HCT116 (cell line): ENCODE measurements at regions not wholly inside any gene's neighbourhood (a gene's known extent, or its start where the extent isn't known, plus 50 kb on each side); places are given as distances from the start of the nearest gene placed in this dataset.
"Not testable (repeated sequence)": the region's sequence is repeated elsewhere in the genome, so short reads cannot be mapped to it uniquely, and the experiment has no call there.

Experiments used
- ATAC-seq: fragments of 200-7000 bp; cut with Tn5 transposase; 2 replicates; pipeline ENCODE4 v1.9.1; 2020; ENCODE audit warnings: mild to moderate bottlenecking, moderate library complexity
- BruUV-seq: library from RNA; stranded (reverse); fragments of 400-500 nt; replicated peaks from 2 replicates; lab custom pipeline; 2021; lab: Mats Ljungman, UMichigan
- CTCF ChIA-PET: fragments of 300-600 bp; sonication (Branson Sonifier 250); formaldehyde crosslinking; loops from one replicate; lab custom pipeline; 2021; ENCODE audit warnings: antibody characterized with exemption; lab: Charles Lee
- POLR2A ChIA-PET: fragments of 300-600, 350-600 bp; sonication (Branson Sonifier 250); formaldehyde crosslinking; loops from one replicate; lab custom pipeline; 2021; ENCODE audit warnings: antibody characterized with exemption; lab: Charles Lee
- RAD21 ChIA-PET, 2 experiments: fragments of 300-600 bp; sonication (Branson Sonifier 250); formaldehyde crosslinking; loops; one replicate each; lab custom pipeline; 2023; ENCODE audit warnings: low total read pairs in 2 of 2; ENCODE audit not compliant: uncharacterized antibody in 2 of 2, unreplicated experiment in 2 of 2, low non-redundant PET in 1 of 2; lab: Charles Lee
- DNase-seq: peaks from one replicate; pipeline ENCODE4 v3.0.0-alpha.2; 2010; ENCODE audit warnings: low read depth, low spot score
- H2AFZ ChIP-seq: fragments of 200-600 bp; shearing (Covaris generic), sonication (generic); 2 replicates; pipeline ENCODE4 v1.6.1; 2017; ENCODE audit warnings: low read depth, mixed run types, mixed read lengths, antibody characterized with exemption, low read length; ENCODE audit not compliant: poor library complexity, severe bottlenecking
- H3K27ac ChIP-seq: 2 replicates; pipeline ENCODE4 v1.5.1; 2012; ENCODE audit warnings: low read depth, low read length
- H3K27me3 ChIP-seq: fragments of 200-600 bp; sonication (generic); 2 replicates; pipeline ENCODE4 v1.6.1; 2016; ENCODE audit warnings: mixed run types, low read length, mixed read lengths; ENCODE audit not compliant: insufficient read depth
- H3K36me3 ChIP-seq, 2 experiments: fragments of 200-500 bp in 1 of 2; fragments of 200-600 bp in 1 of 2; sonication (Bioruptor generic) in 1 of 2; sonication (generic) in 1 of 2; 2 replicates each; pipeline versions ENCODE4 v1.5.1 to v1.6.1; 2014 to 2016; ENCODE audit warnings: low read length in 2 of 2, inconsistent platforms in 1 of 2, mixed read lengths in 1 of 2, mixed run types in 1 of 2; ENCODE audit not compliant: insufficient read depth in 2 of 2, control insufficient read depth in 1 of 2
- H3K4me1 ChIP-seq, 2 experiments: fragments of 200-600 bp in 1 of 2; sonication (generic) in 1 of 2; 2 replicates each; pipeline versions ENCODE4 v1.5.1 to v1.6.1; 2012 to 2017; ENCODE audit warnings: low read length in 2 of 2, inconsistent platforms in 1 of 2, mild to moderate bottlenecking in 1 of 2, mixed read lengths in 1 of 2, mixed run types in 1 of 2, moderate library complexity in 1 of 2; ENCODE audit not compliant: insufficient read depth in 2 of 2, control insufficient read depth in 1 of 2
- H3K4me2 ChIP-seq: fragments of 200-600 bp; sonication (generic); 2 replicates; pipeline ENCODE4 v1.6.1; 2017; ENCODE audit warnings: mixed run types, low read length, mixed read lengths
- H3K4me3 ChIP-seq, 2 experiments: fragments of 200-600 bp in 1 of 2; sonication (generic) in 1 of 2; replicated peaks in 1 of 2; 2 replicates each; pipeline ENCODE4 v1.5.1; 2011 to 2016; ENCODE audit warnings: low read length in 2 of 2, control low read depth in 1 of 2, low read depth in 1 of 2, mild to moderate bottlenecking in 1 of 2, mixed read lengths in 1 of 2, mixed run types in 1 of 2
- H3K79me2 ChIP-seq: fragments of 200-600 bp; sonication (generic); 2 replicates; pipeline ENCODE4 v1.6.1; 2017; ENCODE audit warnings: mild to moderate bottlenecking, mixed run types, low read length, moderate library complexity, mixed read lengths; ENCODE audit not compliant: insufficient read depth
- H3K9ac ChIP-seq: fragments of 200-600 bp; sonication (generic); 2 replicates; pipeline ENCODE4 v1.6.1; 2016; ENCODE audit warnings: low read length, mixed read lengths
- H3K9me2 ChIP-seq: fragments of 200-600 bp; sonication (generic), shearing (Covaris generic); 2 replicates; pipeline ENCODE4 v1.6.1; 2017; ENCODE audit warnings: mixed run types, mild to moderate bottlenecking, moderate library complexity; ENCODE audit not compliant: insufficient read depth
- H3K9me3 ChIP-seq, 2 experiments: fragments of 200-500 bp in 1 of 2; fragments of 200-600 bp in 1 of 2; sonication (Bioruptor generic) in 1 of 2; sonication (generic) in 1 of 2; 2 replicates each; pipeline ENCODE4 v1.6.1; 2014 to 2017; ENCODE audit warnings: low read length in 2 of 2, mixed read lengths in 2 of 2, inconsistent platforms in 1 of 2, low read depth in 1 of 2, mild to moderate bottlenecking in 1 of 2, mixed run types in 1 of 2, moderate library complexity in 1 of 2; ENCODE audit not compliant: control insufficient read depth in 1 of 2, insufficient read depth in 1 of 2
- H4K20me1 ChIP-seq: fragments of 200-600 bp; sonication (generic), shearing (Covaris generic); 2 replicates; pipeline ENCODE4 v1.6.1; 2017; ENCODE audit warnings: mixed run types, mild to moderate bottlenecking, moderate library complexity; ENCODE audit not compliant: insufficient read depth
- CBX3 ChIP-seq: IDR thresholded peaks from 2 replicates; pipeline ENCODE4 v1.6.1; 2012; ENCODE audit warnings: low read depth
- CEBPB ChIP-seq: IDR thresholded peaks from 2 replicates; pipeline ENCODE4 v1.6.1; 2012; ENCODE audit warnings: low read depth
- EGR1 ChIP-seq: IDR thresholded peaks from 2 replicates; pipeline ENCODE4 v1.6.1; 2012; ENCODE audit warnings: low read depth
- ELF1 ChIP-seq: IDR thresholded peaks from 2 replicates; pipeline ENCODE4 v1.6.1; 2012; ENCODE audit warnings: low read depth, borderline replicate concordance
- JUND ChIP-seq: IDR thresholded peaks from 2 replicates; pipeline ENCODE4 v1.6.1; 2012
- POLR2AphosphoS5 ChIP-seq: IDR thresholded peaks from 2 replicates; pipeline ENCODE4 v1.6.1; 2011; ENCODE audit warnings: mild to moderate bottlenecking, low read depth, low read length, moderate library complexity
- RAD21 ChIP-seq: IDR thresholded peaks from 2 replicates; pipeline ENCODE4 v1.6.1; 2012; ENCODE audit warnings: low read depth, mild to moderate bottlenecking
- SP1 ChIP-seq: IDR thresholded peaks from 2 replicates; pipeline ENCODE4 v1.6.1; 2012; ENCODE audit warnings: low read depth
- SRF ChIP-seq: IDR thresholded peaks from 2 replicates; pipeline ENCODE4 v1.6.1; 2012; ENCODE audit warnings: low read depth
- TCF7L2 ChIP-seq: IDR thresholded peaks from 2 replicates; pipeline ENCODE4 v1.7.0; 2011; ENCODE audit warnings: borderline replicate concordance, inconsistent platforms; ENCODE audit not compliant: insufficient read depth, insufficient read length; ENCODE audit errors: extremely low read depth
- intact Hi-C: fragments of 100-400 bp; cut with micrococcal nuclease; formaldehyde crosslinking; loops from 2 replicates; pipeline ENCODE4 v1.10.0; 2022
- TF ChIP-seq, protein P1 (sequence below): IDR thresholded peaks from 2 replicates; pipeline ENCODE4 v1.6.1; 2012
- TF ChIP-seq, protein P2 (sequence below): IDR thresholded peaks from 2 replicates; pipeline ENCODE4 v1.6.1; 2011; ENCODE audit warnings: mild to moderate bottlenecking, low read length, moderate library complexity; ENCODE audit not compliant: insufficient replicate concordance; ENCODE audit errors: extremely low read depth
- TF ChIP-seq, protein P3 (sequence below): IDR thresholded peaks from 2 replicates; pipeline ENCODE4 v1.6.1; 2012; ENCODE audit warnings: low read depth
- TF ChIP-seq, protein P4 (sequence below): IDR thresholded peaks from 2 replicates; pipeline ENCODE4 v1.6.1; 2012

DNA sequence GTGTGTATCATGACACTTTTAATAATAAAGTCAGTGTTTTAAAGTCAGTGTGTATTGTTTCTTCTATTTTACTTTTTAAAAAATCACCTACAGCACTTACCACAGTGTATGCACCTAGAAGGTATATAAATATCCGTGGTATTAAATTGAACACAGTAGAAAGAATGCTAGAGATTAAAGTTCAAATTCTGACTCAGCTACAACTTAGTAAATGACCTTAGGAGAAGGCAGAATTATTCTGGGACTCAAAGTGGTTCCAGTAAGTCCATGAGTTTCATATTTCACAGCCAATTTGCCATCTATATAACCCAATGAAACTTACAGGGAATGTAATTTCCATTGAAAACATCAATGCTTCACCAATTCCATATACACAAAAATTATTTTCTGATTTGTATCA, 52.7 kb upstream of the MAP4 start:
- Histone ChIP-seq H3K27ac (no peak overlapping the region), H3K9me2 (no peaks in the 10 kb centered on the region), H3K79me2 (peaks cover 99% of the 10 kb centered on the region), H3K4me2 (no peak overlapping the region), H3K4me3 (no peak overlapping the region), H3K36me3 (no peaks in the 10 kb centered on the region), H3K27me3 (no peaks in the 10 kb centered on the region), H3K9ac (no peak overlapping the region), H4K20me1 (peaks cover 7% of the 10 kb centered on the region; the same call in 1 of the 2 replicates), H2AFZ (no peak overlapping the region), H3K9me3 (no peaks in the 10 kb centered on the region), H3K4me1 (peaks cover 11 to 22% of the 10 kb centered on the region in 2 experiments)
- no peak for DNase-seq
- ChIA-PET RAD21 (no interaction called here), CTCF (no interaction called here), POLR2A (no interaction called here)
- no peak for ATAC-seq
- intact Hi-C loops, result no loop called here
- BruUV-seq, result no TSS peak
- TF ChIP-seq CEBPB (no peak), POLR2AphosphoS5 (no peak), JUND (no peak), EGR1 (no peak), ELF1 (no peak), SP1 (no peak), SRF (no peak), CBX3 (no peak), TCF7L2 (no peak), RAD21 (no peak)
- TF ChIP-seq, protein P1, sequence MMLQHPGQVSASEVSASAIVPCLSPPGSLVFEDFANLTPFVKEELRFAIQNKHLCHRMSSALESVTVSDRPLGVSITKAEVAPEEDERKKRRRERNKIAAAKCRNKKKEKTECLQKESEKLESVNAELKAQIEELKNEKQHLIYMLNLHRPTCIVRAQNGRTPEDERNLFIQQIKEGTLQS, result no peak
- TF ChIP-seq, protein P2, sequence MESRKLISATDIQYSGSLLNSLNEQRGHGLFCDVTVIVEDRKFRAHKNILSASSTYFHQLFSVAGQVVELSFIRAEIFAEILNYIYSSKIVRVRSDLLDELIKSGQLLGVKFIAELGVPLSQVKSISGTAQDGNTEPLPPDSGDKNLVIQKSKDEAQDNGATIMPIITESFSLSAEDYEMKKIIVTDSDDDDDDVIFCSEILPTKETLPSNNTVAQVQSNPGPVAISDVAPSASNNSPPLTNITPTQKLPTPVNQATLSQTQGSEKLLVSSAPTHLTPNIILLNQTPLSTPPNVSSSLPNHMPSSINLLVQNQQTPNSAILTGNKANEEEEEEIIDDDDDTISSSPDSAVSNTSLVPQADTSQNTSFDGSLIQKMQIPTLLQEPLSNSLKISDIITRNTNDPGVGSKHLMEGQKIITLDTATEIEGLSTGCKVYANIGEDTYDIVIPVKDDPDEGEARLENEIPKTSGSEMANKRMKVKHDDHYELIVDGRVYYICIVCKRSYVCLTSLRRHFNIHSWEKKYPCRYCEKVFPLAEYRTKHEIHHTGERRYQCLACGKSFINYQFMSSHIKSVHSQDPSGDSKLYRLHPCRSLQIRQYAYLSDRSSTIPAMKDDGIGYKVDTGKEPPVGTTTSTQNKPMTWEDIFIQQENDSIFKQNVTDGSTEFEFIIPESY, result no peak
- TF ChIP-seq, protein P3, sequence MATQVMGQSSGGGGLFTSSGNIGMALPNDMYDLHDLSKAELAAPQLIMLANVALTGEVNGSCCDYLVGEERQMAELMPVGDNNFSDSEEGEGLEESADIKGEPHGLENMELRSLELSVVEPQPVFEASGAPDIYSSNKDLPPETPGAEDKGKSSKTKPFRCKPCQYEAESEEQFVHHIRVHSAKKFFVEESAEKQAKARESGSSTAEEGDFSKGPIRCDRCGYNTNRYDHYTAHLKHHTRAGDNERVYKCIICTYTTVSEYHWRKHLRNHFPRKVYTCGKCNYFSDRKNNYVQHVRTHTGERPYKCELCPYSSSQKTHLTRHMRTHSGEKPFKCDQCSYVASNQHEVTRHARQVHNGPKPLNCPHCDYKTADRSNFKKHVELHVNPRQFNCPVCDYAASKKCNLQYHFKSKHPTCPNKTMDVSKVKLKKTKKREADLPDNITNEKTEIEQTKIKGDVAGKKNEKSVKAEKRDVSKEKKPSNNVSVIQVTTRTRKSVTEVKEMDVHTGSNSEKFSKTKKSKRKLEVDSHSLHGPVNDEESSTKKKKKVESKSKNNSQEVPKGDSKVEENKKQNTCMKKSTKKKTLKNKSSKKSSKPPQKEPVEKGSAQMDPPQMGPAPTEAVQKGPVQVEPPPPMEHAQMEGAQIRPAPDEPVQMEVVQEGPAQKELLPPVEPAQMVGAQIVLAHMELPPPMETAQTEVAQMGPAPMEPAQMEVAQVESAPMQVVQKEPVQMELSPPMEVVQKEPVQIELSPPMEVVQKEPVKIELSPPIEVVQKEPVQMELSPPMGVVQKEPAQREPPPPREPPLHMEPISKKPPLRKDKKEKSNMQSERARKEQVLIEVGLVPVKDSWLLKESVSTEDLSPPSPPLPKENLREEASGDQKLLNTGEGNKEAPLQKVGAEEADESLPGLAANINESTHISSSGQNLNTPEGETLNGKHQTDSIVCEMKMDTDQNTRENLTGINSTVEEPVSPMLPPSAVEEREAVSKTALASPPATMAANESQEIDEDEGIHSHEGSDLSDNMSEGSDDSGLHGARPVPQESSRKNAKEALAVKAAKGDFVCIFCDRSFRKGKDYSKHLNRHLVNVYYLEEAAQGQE, result no peak
- TF ChIP-seq, protein P4, sequence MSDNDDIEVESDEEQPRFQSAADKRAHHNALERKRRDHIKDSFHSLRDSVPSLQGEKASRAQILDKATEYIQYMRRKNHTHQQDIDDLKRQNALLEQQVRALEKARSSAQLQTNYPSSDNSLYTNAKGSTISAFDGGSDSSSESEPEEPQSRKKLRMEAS, result no peak

DNA sequence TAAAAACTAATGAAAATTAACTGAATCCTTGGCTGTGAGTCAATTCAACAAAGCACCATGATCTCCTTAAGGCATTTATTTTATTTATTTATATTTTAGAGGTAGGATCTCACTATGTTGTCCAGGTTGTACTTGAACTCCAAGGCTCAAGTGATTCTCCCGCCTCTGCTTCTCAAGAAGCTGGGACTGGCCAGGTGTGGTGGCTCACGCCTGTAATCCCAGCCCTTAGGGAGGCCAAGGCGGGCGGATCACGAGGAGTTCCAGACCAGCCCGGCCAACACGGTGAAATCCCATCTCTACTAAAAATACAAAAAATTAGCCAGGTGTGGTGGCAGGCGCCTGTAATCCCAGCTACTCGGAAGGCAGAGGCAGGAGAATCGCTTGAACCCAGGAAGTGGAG, 52.1 kb upstream of the MAP4 start:
- Histone ChIP-seq H3K79me2 (peaks cover 100% of the 10 kb centered on the region), H3K4me1 (peaks cover 11 to 22% of the 10 kb centered on the region in 2 experiments)
- H3K4me2 ChIP-seq, BruUV-seq, H3K4me3 ChIP-seq, RAD21 ChIA-PET, H3K27ac ChIP-seq, DNase-seq, CTCF ChIA-PET, H3K9me3 ChIP-seq, H3K9ac ChIP-seq, H3K36me3 ChIP-seq, intact Hi-C loops, H3K9me2 ChIP-seq, H4K20me1 ChIP-seq, H3K27me3 ChIP-seq, ATAC-seq, H2AFZ ChIP-seq: not testable (repeated sequence)
- POLR2A ChIA-PET, result interaction anchor here (1.3 kb wide), 1 partner anchor 20 kb away, joined by 4 read pairs; no protein-coding TSS in a partner anchor
